ENCODE measurements at regions not wholly inside any gene's neighbourhood (a gene's known extent, or its start where the extent isn't known, plus 50 kb on each side); places are given as distances from the start of the nearest gene placed in this dataset.

- no peak for TF ChIP-seq CTCF (IDR thresholded peaks at IDR 0.05)
- no peak for TF ChIP-seq POLR2AphosphoS5 (IDR thresholded peaks at IDR 0.05; ENCODE audit: low read depth, low read length)
- TF ChIP-seq REST (IDR thresholded peaks at IDR 0.05; ENCODE audit: insufficient read depth in 1 of 2, low read depth in 2 of 2, low read length in 1 of 2): no peak
- TF ChIP-seq TCF7L2 (IDR thresholded peaks at IDR 0.05; ENCODE audit: low read depth, low read length): no peak
Observed at GRCh38 chr4:57639561-57640382, 529.6 kb upstream of the IGFBP7 start.
